Liver (tissue), 8 donors: ENCODE measurements at regions not wholly inside any gene's neighbourhood (a gene's known extent, or its start where the extent isn't known, plus 50 kb on each side); places are given as distances from the start of the nearest gene placed in this dataset.

Experiments used
- DNase-seq: peaks from one replicate; pipeline ENCODE4 v3.0.0-alpha.2; 2017; ENCODE audit warnings: low spot score
- H3K27ac ChIP-seq, 2 donors: one replicate each; pipeline ENCODE4 v1.7.0; 2013; ENCODE audit warnings: inconsistent platforms in 2 of 2, low read length in 2 of 2, control low read depth in 1 of 2, low read depth in 1 of 2, mild to moderate bottlenecking in 1 of 2
- H3K27me3 ChIP-seq, 4 donors: one replicate each; pipeline versions ENCODE4 v1.6.1 to v1.7.0; 2013; ENCODE audit warnings: low read length in 3 of 4, inconsistent platforms in 1 of 4, mild to moderate bottlenecking in 1 of 4, moderate library complexity in 1 of 4; ENCODE audit not compliant: control insufficient read depth in 4 of 4, insufficient read depth in 4 of 4
- H3K36me3 ChIP-seq, 4 donors: one replicate each; pipeline versions ENCODE4 v1.6.1 to v1.7.0; 2013; ENCODE audit warnings: low read length in 3 of 4, mild to moderate bottlenecking in 3 of 4, low read depth in 1 of 4, moderate library complexity in 1 of 4; ENCODE audit not compliant: control insufficient read depth in 4 of 4, insufficient read depth in 3 of 4
- H3K4me1 ChIP-seq, 4 donors: one replicate each; pipeline versions ENCODE4 v1.6.1 to v1.7.0; 2013; ENCODE audit warnings: low read length in 3 of 4, mild to moderate bottlenecking in 3 of 4, moderate library complexity in 1 of 4; ENCODE audit not compliant: control insufficient read depth in 4 of 4, insufficient read depth in 4 of 4
- H3K4me3 ChIP-seq, 3 donors: one replicate each; pipeline versions ENCODE4 v1.6.1 to v1.7.0; 2013; ENCODE audit warnings: low read length in 3 of 3, control low read depth in 1 of 3, low read depth in 1 of 3, mild to moderate bottlenecking in 1 of 3
- H3K9ac ChIP-seq, 2 donors: one replicate each; pipeline ENCODE4 v1.7.0; 2013; ENCODE audit warnings: low read length in 2 of 2, mild to moderate bottlenecking in 2 of 2, moderate library complexity in 2 of 2, control low read depth in 1 of 2, low read depth in 1 of 2
- H3K9me3 ChIP-seq, 4 donors: one replicate each; pipeline versions ENCODE4 v1.6.1 to v1.7.0; 2013; ENCODE audit warnings: low read length in 3 of 4; ENCODE audit not compliant: control insufficient read depth in 4 of 4
- CTCF ChIP-seq: fragments of 150-350 bp; IDR thresholded peaks from 2 replicates; pipeline ENCODE4 v1.5.1; 2017; ENCODE audit warnings: improper control_type of control experiment, low read depth, low read length; ENCODE audit not compliant: missing input control
- EGR1 ChIP-seq, 2 donors: IDR thresholded peaks; 2 replicates each; pipeline ENCODE4 v1.6.1; 2016 to 2018; ENCODE audit warnings: antibody characterized with exemption in 2 of 2, low read depth in 2 of 2
- FOXA1 ChIP-seq: IDR thresholded peaks from 2 replicates; pipeline ENCODE4 v1.6.1; 2016; ENCODE audit warnings: antibody characterized with exemption
- FOXA2 ChIP-seq: IDR thresholded peaks from 2 replicates; pipeline ENCODE4 v1.6.1; 2016; ENCODE audit warnings: antibody characterized with exemption
- GABPA ChIP-seq, 2 donors: IDR thresholded peaks in 1 of 2; conservative IDR thresholded peaks in 1 of 2; 2 replicates each; pipeline ENCODE4 v1.6.1; 2016; ENCODE audit warnings: antibody characterized with exemption in 2 of 2, mild to moderate bottlenecking in 1 of 2, moderate library complexity in 1 of 2
- HNF4A ChIP-seq, 2 donors: conservative IDR thresholded peaks; 2 replicates each; pipeline ENCODE4 v1.6.1; 2016; ENCODE audit warnings: antibody characterized with exemption in 2 of 2, mild to moderate bottlenecking in 2 of 2
- HNF4G ChIP-seq: IDR thresholded peaks from 2 replicates; pipeline ENCODE4 v1.6.1; 2016; ENCODE audit warnings: antibody characterized with exemption
- JUND ChIP-seq, 2 donors: IDR thresholded peaks; 2 replicates each; pipeline ENCODE4 v1.6.1; 2016; ENCODE audit warnings: antibody characterized with exemption in 2 of 2
- NR2F2 ChIP-seq: IDR thresholded peaks from 2 replicates; pipeline ENCODE4 v1.6.1; 2016; ENCODE audit warnings: antibody characterized with exemption
- RAD21 ChIP-seq, 2 donors: IDR thresholded peaks; 2 replicates each; pipeline ENCODE4 v1.6.1; 2016; ENCODE audit warnings: antibody characterized with exemption in 2 of 2, mild to moderate bottlenecking in 2 of 2
- RXRA ChIP-seq, 2 donors: IDR thresholded peaks; 2 replicates each; pipeline ENCODE4 v1.6.1; 2017 to 2018; ENCODE audit warnings: antibody characterized with exemption in 2 of 2, mild to moderate bottlenecking in 1 of 2
- SP1 ChIP-seq: IDR thresholded peaks from 2 replicates; pipeline ENCODE4 v1.6.1; 2018; ENCODE audit warnings: antibody characterized with exemption, mild to moderate bottlenecking
- TAF1 ChIP-seq: conservative IDR thresholded peaks from 2 replicates; pipeline ENCODE4 v1.6.1; 2016; ENCODE audit warnings: antibody characterized with exemption, mild to moderate bottlenecking
- YY1 ChIP-seq: IDR thresholded peaks from 2 replicates; pipeline ENCODE4 v1.6.1; 2016; ENCODE audit warnings: antibody characterized with exemption, mild to moderate bottlenecking
- WGBS: extraction: QIAGEN DNeasy Blood & Tissue Kit; methylation state at CpG from one replicate; pipeline ENCODE4 v1.1.7; 2013; 5-methylcytosine and 5-hydroxymethylcytosine counted together
- TF ChIP-seq, protein P1 (sequence below): IDR thresholded peaks from 2 replicates; pipeline ENCODE4 v1.6.1; 2016; ENCODE audit warnings: antibody characterized with exemption
- TF ChIP-seq, protein P2 (sequence below): IDR thresholded peaks from 2 replicates; pipeline ENCODE4 v1.6.1; 2016; ENCODE audit warnings: antibody characterized with exemption, mild to moderate bottlenecking
- TF ChIP-seq, protein P3 (sequence below): IDR thresholded peaks from 2 replicates; pipeline ENCODE4 v1.6.1; 2016; ENCODE audit warnings: antibody characterized with exemption
- TF ChIP-seq, protein P4 (sequence below): IDR thresholded peaks from 2 replicates; pipeline ENCODE4 v1.6.1; 2016; ENCODE audit warnings: antibody characterized with exemption
- donor health status: healthy.
- donor health status: healthy.
- donor health status: healthy.
- donor health status: healthy.
- donor health status: healthy.

DNA sequence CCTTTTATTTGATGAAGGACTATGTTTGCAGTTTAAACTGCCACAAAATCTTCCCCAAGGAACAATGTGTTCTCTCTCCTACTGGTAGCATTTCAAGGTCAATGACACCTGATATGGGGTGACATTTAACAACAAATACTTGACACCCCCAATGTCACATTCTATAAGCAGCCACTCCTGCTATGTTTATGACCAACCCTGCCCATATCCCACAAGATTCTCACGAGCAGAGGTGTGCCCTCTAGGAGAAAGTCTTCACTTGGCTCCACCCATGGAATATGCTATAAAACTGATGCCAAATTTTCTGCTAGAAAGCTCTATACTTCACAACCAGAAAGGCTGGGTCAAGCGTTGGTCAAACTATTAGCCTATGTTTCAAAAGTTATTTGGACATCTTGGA lies 105.6 kb upstream of the ARID2 start:
- Histone ChIP-seq H3K36me3 (no peaks in the 10 kb centered on the region), H3K27me3 (no peaks in the 10 kb centered on the region), H3K4me1 (no peaks in the 10 kb centered on the region), H3K27ac (no peak overlapping the region), H3K9ac (no peak overlapping the region), H3K4me3 (no peak overlapping the region), H3K9me3 (no peaks in the 10 kb centered on the region)
- 86% methylated on average over 2 of the region's 2 CpGs for WGBS
- DNase-seq, result no peak
- TF ChIP-seq RAD21 (IDR thresholded peaks at IDR 0.05) (no peak), SP1 (no peak), HNF4A (conservative IDR thresholded peaks at IDR 0.05) (no peak), GABPA (IDR thresholded peaks at IDR 0.05 in 1 of 2, conservative IDR thresholded peaks at IDR 0.05 in 1 of 2) (no peak), EGR1 (IDR thresholded peaks at IDR 0.05; ENCODE audit: low read depth in 2 of 2) (no peak), HNF4G (no peak), FOXA2 (no peak), TAF1 (no peak), RXRA (IDR thresholded peaks at IDR 0.05) (no peak), NR2F2 (no peak), CTCF (no peak), YY1 (no peak), JUND (IDR thresholded peaks at IDR 0.05) (no peak), FOXA1 (no peak)
- TF ChIP-seq, protein P1, sequence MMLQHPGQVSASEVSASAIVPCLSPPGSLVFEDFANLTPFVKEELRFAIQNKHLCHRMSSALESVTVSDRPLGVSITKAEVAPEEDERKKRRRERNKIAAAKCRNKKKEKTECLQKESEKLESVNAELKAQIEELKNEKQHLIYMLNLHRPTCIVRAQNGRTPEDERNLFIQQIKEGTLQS, result no peak
- TF ChIP-seq, protein P2, sequence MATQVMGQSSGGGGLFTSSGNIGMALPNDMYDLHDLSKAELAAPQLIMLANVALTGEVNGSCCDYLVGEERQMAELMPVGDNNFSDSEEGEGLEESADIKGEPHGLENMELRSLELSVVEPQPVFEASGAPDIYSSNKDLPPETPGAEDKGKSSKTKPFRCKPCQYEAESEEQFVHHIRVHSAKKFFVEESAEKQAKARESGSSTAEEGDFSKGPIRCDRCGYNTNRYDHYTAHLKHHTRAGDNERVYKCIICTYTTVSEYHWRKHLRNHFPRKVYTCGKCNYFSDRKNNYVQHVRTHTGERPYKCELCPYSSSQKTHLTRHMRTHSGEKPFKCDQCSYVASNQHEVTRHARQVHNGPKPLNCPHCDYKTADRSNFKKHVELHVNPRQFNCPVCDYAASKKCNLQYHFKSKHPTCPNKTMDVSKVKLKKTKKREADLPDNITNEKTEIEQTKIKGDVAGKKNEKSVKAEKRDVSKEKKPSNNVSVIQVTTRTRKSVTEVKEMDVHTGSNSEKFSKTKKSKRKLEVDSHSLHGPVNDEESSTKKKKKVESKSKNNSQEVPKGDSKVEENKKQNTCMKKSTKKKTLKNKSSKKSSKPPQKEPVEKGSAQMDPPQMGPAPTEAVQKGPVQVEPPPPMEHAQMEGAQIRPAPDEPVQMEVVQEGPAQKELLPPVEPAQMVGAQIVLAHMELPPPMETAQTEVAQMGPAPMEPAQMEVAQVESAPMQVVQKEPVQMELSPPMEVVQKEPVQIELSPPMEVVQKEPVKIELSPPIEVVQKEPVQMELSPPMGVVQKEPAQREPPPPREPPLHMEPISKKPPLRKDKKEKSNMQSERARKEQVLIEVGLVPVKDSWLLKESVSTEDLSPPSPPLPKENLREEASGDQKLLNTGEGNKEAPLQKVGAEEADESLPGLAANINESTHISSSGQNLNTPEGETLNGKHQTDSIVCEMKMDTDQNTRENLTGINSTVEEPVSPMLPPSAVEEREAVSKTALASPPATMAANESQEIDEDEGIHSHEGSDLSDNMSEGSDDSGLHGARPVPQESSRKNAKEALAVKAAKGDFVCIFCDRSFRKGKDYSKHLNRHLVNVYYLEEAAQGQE, result no peak
- TF ChIP-seq, protein P3, sequence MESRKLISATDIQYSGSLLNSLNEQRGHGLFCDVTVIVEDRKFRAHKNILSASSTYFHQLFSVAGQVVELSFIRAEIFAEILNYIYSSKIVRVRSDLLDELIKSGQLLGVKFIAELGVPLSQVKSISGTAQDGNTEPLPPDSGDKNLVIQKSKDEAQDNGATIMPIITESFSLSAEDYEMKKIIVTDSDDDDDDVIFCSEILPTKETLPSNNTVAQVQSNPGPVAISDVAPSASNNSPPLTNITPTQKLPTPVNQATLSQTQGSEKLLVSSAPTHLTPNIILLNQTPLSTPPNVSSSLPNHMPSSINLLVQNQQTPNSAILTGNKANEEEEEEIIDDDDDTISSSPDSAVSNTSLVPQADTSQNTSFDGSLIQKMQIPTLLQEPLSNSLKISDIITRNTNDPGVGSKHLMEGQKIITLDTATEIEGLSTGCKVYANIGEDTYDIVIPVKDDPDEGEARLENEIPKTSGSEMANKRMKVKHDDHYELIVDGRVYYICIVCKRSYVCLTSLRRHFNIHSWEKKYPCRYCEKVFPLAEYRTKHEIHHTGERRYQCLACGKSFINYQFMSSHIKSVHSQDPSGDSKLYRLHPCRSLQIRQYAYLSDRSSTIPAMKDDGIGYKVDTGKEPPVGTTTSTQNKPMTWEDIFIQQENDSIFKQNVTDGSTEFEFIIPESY, result no peak
- TF ChIP-seq, protein P4, sequence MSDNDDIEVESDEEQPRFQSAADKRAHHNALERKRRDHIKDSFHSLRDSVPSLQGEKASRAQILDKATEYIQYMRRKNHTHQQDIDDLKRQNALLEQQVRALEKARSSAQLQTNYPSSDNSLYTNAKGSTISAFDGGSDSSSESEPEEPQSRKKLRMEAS, result no peak

- TF ChIP-seq EGR1 (IDR thresholded peaks at IDR 0.05; ENCODE audit: low read depth in 2 of 2) (no peak), RAD21 (IDR thresholded peaks at IDR 0.05) (no peak), HNF4A (conservative IDR thresholded peaks at IDR 0.05) (peak in 1 of 2 donors; percentile 24)
- TF ChIP-seq, protein P2, result no peak
- H3K9ac ChIP-seq, result no peak overlapping the region
- H3K27me3 ChIP-seq, result no peaks in the 10 kb centered on the region
- H3K36me3 ChIP-seq, result no peaks in the 10 kb centered on the region
- no peak overlapping the region for H3K4me3 ChIP-seq
- no peak overlapping the region for H3K27ac ChIP-seq
- 45% methylated on average over 2 of the region's 2 CpGs for WGBS
- H3K4me1 ChIP-seq, result no peaks in the 10 kb centered on the region
- DNase-seq, result no peak
- H3K9me3 ChIP-seq, result no peaks in the 10 kb centered on the region
Measured at GRCh38 chr12:45626965-45627364, 102.5 kb upstream of the ARID2 start.
